ENCODE measurements at regions not wholly inside any gene's neighbourhood (a gene's known extent, or its start where the extent isn't known, plus 50 kb on each side); places are given as distances from the start of the nearest gene placed in this dataset.

- no peak for DNase-seq (ENCODE audit: low read depth in 2 of 2)
Observed at GRCh38 chr2:147137711-147138110, 707.1 kb upstream of the ACVR2A start.

DNA sequence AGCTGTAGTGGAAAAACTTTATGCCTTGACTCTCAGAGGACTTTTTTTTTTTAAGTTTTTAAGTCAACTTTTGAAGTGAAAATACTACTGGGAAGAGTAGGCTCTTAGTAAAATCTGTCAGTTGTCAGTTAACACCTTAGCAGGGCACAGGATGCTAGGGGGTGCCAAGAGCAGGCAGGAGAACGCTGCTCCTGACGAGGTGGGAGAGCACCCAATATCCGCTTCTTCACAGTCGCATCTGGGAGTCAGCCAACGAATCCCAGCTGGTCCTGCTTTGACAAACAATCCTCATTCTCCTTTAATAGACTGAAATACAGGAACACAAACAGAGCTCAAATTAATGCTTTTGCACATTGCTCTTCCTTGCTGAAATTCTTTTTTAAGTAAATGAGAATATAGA lies 709.5 kb upstream of the ACVR2A start:
- no peak for DNase-seq (ENCODE audit: low read depth in 2 of 2)

DNA sequence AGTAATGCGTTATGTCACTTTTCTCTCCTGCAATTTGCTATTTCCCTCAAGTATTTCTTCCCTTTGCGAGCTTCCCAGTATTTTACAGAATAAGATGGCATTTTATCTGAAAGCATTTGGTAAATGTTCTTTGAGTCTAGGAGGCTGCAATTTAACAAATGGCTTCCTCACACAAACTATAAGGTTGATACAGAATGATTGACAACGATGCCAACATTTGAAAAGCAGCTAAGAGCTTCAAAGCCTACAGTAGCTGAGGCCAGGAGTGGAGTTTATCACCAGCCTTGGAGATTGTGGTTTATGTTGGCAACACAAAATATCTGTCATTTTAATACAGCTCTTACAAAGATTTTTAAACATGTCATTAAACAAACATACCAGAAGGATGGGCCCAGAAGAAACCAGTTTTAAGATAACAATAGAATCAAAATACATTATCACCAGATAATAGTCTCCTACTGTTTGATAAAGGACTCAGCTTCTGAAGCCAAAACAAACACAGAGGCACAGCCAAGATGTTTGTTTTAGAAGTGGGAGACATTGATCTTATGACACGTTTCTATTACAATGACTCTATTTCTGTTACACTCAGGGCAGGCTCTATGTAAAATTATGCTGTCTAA lies 711.4 kb upstream of the ACVR2A start:
- no peak for DNase-seq (ENCODE audit: low read depth in 2 of 2)

DNA sequence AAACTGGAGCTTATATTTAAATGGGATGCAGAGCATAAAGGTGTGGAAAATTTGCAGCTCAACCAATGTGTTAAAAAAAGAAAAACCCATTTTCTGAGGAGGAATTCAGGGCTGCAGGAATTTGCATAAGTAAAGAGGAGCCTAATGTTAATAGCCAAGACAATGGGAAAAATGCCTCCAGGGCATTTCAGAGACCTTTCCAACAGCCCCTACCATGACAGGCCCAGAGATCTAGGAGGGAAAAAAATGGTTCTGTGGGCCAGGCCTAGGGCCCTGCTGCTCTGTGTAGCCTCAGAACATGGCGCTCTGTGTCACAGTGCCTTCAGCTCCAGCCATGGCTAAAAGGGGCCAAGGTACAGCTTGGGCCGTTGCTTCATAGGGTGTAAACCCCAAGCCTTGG lies 719.7 kb upstream of the ACVR2A start:
- no peak for DNase-seq (ENCODE audit: low read depth in 2 of 2)

DNA sequence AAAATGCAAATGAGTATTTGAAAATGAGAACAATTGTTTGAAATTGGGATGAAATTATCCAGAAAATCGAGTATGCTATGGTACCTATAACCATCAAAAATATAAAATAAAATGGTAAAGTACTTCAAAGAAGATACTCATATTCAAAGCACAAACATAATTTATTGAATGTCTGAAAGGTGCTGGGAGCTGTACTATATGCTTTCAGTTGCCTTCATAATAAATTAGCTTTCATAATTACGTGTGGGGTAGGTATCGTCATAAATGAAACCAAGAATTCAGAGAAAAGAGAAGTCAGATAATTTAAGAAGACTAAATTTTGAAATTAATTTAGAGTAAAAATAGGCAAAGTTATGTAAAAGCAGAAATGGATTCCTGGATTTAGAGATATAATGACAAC lies 721.9 kb upstream of the ACVR2A start:
- no peak for DNase-seq (ENCODE audit: low read depth in 2 of 2)

- no peak for DNase-seq (ENCODE audit: low read depth in 2 of 2)
Observed at GRCh38 chr2:147110962-147111361, 733.9 kb upstream of the ACVR2A start.

DNA sequence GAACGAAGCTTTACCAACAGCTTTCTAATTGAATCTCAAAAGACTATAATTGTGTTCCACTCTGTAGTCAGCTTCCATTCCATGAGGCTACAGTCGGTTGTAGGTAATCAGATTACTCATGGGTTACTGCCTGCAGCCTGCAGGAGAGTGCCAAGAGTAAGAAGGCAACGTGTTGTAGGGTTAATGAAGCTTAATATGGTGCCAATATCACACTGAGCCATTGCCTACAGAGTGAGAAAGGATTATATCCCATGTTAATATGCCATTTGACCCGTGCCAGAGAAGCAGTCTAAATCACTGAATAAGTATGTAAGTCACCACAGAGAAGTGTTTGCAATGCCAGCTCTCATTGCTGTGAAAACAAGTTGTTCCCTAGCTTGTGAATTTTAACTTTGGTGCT lies 734.5 kb upstream of the ACVR2A start:
- no peak for DNase-seq (ENCODE audit: low read depth in 2 of 2)

- DNase-seq (ENCODE audit: low read depth in 2 of 2) = no peak
Observed at GRCh38 chr2:147109291-147109690, 735.5 kb upstream of the ACVR2A start.

DNA sequence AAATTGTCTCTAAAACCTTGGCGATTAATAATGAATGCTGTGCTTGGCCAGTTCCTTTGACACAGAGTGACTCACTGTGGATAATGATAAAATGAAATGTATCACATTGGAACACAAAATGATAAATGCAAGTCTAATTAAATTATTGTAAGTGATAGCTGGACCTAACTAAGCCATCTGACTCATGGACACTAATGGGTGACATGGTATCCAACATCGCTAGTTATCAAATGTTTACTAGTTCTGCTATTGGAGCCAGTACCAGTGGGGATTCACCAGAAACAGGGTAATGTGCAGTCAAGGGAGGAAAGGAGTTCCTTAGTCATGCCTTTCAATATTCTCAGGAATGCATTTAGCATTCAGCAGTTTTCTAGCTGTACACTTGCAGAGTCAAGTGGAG lies 736.3 kb upstream of the ACVR2A start:
- DNase-seq (ENCODE audit: low read depth in 2 of 2) = no peak

- DNase-seq (ENCODE audit: low read depth in 2 of 2) = no peak
Observed at GRCh38 chr2:147101941-147102790, 742.7 kb upstream of the ACVR2A start.

- no peak for DNase-seq (ENCODE audit: low read depth in 2 of 2)
Observed at GRCh38 chr2:147100406-147101035, 744.3 kb upstream of the ACVR2A start.

- DNase-seq (ENCODE audit: low read depth in 2 of 2) = no peak
Observed at GRCh38 chr2:147099845-147100244, 745.0 kb upstream of the ACVR2A start.

GRCh38 chr2:147098940-147099339 lies 745.9 kb upstream of the ACVR2A start:
- no peak for DNase-seq (ENCODE audit: low read depth in 2 of 2)

DNA sequence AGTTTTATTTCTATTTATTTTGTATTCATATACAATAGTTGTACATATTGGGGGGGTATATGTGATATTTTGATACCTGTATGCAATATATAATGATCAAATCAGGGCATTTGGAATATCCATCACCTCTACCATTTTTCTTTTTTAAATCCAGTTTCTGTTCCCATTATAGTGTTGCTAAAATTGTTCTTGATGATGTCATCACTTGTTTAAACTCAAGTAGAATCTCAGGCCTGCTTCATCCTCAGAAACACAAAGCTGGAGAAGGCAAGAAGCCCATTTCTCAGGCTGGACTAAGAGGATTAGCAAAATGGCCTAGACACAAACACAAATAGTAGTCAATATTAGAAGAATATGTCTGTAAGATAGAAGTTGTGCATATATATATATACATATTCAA lies 747.1 kb upstream of the ACVR2A start:
- DNase-seq (ENCODE audit: low read depth in 2 of 2) = no peak

DNA sequence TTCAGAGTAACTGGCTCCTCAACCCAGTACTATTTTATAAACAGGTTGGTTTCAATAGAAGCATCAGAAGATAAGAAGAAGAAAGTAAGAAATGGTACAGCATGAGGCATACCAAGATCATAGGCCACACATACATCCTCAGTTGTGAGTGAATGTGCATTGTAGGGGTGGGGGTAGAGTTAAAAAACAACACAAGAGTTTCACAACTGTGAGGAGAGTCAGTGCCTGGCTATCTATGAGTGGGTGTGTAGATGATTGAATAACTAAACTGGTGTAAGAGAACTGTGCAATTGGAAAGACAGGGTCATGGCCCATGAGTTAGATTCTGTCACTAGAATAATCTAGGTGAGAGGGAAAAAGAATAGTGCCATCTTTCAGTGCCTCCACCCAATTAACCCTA lies 748.2 kb upstream of the ACVR2A start:
- no peak for DNase-seq (ENCODE audit: low read depth in 2 of 2)

DNA sequence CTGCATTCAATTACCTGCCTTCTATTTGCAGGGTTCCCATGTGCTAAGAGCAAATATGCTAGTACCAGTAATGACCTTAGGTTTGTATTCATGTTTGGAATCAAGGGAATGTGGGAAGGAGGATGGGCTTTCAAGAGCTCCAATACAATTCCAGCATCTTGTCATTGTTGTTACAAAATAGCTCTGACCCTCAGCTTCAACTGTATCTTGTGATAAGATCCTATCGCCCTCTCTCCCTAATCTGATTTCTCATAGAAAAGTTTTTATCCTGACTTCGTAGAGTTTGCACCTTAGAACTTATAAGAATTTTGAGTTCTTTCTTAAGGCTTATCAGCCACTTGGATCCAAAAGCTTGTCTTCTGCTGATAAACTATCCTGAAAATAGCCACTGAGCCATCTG lies 749.5 kb upstream of the ACVR2A start:
- no peak for DNase-seq (ENCODE audit: low read depth in 2 of 2)

DNA sequence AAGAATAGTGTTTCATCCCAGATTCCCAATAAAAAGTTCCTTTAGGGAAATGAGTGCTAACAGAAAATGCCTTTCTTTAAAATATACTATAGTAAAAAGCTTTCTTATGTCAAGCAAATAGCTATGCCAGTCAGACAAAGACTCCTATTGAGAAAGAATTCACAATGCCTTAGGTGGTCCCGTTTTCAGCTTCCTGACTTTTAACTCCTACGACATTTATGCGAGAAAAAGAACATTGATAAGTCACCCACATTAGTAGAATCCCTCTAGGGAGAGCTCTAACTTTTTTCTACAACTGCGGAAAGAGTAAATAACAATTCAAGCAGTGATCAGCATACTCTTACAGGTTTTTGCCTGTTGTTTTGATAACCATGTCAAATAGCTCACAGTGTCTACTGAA lies 750.8 kb upstream of the ACVR2A start:
- DNase-seq (ENCODE audit: low read depth in 2 of 2) = no peak

DNA sequence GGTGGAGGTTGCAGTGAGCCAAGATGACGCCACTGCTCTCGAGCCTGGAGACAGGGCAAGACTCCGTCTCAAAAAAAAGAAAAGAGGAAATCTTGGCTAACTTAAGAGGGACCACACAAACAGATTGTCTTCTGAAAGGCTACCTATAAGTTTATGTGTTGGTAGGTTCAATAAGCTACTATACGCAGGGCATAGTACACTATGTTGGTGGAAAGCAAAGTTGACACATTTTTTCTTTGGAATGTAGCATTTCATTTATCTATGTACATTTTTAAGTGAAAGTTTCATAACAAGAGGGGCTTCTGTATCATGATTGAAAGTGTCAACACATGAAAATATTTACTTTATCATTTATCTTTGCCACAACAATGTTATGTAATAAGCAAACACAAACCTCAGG lies 752.6 kb upstream of the ACVR2A start:
- no peak for DNase-seq (ENCODE audit: low read depth in 2 of 2)

- no peak for DNase-seq (ENCODE audit: low read depth in 2 of 2)
Observed at GRCh38 chr2:147091448-147091847, 753.4 kb upstream of the ACVR2A start.

- no peak for DNase-seq (ENCODE audit: low read depth in 2 of 2)
Observed at GRCh38 chr2:147088871-147089270, 756.0 kb upstream of the ACVR2A start.

GRCh38 chr2:147086715-147087114 lies 758.1 kb upstream of the ACVR2A start:
- no peak for DNase-seq (ENCODE audit: low read depth in 2 of 2)

DNA sequence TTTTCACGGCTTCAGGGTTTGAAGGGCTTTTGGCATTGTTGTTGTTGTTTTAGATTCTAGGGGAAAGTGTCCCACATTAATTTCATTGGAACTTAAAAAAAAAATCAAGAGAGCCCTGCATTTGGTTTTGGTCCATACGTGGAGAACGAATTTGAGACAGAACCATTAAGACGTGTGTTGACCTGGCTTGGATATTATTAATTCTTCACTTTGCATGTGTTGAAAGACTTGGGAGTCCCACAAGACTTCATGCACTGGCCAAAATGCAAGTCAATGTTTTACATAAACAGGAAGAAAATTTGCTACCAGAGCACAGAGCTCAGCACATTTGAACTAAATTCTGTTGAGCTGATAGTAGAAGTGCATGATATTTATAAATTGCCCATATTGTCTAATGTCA lies 761.2 kb upstream of the ACVR2A start:
- DNase-seq (ENCODE audit: low read depth in 2 of 2) = no peak
